ENCODE measurements at regions not wholly inside any gene's neighbourhood (a gene's known extent, or its start where the extent isn't known, plus 50 kb on each side); places are given as distances from the start of the nearest gene placed in this dataset.

DNA sequence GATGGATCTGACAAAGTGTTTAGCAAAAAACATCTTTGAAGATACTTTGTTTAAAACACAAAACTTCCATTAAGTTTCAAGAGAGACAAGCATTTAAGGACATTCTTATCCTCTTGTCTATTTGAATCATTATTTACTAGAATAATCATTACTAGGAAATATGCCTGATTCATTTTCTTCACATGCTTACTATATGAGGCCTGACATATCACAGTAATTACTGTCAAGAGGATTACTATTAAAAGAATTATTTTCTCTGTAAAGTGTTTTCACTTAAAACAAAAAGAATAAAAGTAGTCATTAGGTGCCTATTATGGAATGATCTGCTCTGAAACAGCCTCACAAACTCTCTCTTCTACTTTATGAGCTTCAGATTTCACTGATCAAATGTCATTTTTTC lies 402.1 kb upstream of the MGAT4C start:
- no peak for TF ChIP-seq SUZ12 (IDR thresholded peaks at IDR 0.05)
- TF ChIP-seq ZNF384 (IDR thresholded peaks at IDR 0.05) = no peak
- TF ChIP-seq TARDBP (IDR thresholded peaks at IDR 0.05) = no peak
- no peak for TF ChIP-seq BHLHE40 (IDR thresholded peaks at IDR 0.05; ENCODE audit: borderline replicate concordance)
- no peak for TF ChIP-seq FOXM1 (IDR thresholded peaks at IDR 0.05; ENCODE audit: borderline replicate concordance)
- no peak for TF ChIP-seq SP1 (IDR thresholded peaks at IDR 0.05)
- no peak for TF ChIP-seq HDGF (IDR thresholded peaks at IDR 0.05; ENCODE audit: borderline replicate concordance)
- TF ChIP-seq ARNT (IDR thresholded peaks at IDR 0.05) = no peak
- TF ChIP-seq FOXA1 (IDR thresholded peaks at IDR 0.05) = no peak
- TF ChIP-seq, protein P1, sequence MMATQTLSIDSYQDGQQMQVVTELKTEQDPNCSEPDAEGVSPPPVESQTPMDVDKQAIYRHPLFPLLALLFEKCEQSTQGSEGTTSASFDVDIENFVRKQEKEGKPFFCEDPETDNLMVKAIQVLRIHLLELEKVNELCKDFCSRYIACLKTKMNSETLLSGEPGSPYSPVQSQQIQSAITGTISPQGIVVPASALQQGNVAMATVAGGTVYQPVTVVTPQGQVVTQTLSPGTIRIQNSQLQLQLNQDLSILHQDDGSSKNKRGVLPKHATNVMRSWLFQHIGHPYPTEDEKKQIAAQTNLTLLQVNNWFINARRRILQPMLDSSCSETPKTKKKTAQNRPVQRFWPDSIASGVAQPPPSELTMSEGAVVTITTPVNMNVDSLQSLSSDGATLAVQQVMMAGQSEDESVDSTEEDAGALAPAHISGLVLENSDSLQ (IDR thresholded peaks at IDR 0.05) = no peak

All from HEK293T (cell line).